H4 (cell line): ENCODE measurements at regions not wholly inside any gene's neighbourhood (a gene's known extent, or its start where the extent isn't known, plus 50 kb on each side); places are given as distances from the start of the nearest gene placed in this dataset.
"Not testable (repeated sequence)": the region's sequence is repeated elsewhere in the genome, so short reads cannot be mapped to it uniquely, and the experiment has no call there.

Source experiments
- DNase-seq: peaks from one replicate; pipeline ENCODE4 v3.0.0-alpha.2; 2015; ENCODE audit warnings: low spot score

DNA sequence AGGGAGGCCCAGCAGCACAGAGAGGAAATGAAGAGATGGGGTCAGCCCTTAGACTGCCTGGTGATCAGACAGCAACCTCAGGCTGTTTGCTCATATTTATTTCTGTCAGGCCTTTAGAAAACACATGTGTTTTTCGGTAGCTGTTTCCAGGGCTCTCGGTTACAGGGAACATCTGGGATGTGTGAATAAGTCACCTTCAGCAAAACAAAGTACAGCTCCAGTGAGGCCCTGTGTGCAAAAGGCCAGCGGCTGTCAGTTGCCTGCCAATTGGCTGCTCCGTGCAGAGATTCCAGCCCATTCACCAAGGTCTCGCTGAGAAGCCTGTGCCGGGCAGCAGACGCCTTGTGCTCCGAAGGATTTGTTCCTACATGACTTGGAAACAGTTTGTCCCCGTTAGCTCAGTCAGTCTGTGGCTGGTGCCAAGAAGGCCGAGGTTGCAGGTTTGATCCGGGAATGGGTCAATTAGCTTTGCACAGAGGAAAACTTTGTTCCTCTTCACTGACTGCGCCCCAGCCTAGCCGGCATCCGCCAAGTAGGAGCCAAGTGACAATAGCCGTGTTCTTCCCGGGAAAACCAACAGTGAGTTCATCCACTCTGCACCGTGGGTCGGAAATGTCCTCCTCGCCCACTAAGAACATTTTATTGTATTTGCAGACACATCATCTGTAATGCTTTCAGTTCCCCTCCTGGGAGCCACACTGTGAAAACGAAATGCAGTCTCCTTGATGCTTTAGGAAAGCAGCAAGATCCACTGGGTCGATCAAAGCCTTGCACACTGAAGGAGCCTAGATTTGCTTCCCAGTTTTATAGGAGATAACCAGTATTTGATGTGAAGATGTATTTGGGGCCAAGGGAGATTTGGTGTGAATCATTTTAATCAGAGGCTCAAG, 315.4 kb upstream of the CDYL start:
- no peak for DNase-seq

DNA sequence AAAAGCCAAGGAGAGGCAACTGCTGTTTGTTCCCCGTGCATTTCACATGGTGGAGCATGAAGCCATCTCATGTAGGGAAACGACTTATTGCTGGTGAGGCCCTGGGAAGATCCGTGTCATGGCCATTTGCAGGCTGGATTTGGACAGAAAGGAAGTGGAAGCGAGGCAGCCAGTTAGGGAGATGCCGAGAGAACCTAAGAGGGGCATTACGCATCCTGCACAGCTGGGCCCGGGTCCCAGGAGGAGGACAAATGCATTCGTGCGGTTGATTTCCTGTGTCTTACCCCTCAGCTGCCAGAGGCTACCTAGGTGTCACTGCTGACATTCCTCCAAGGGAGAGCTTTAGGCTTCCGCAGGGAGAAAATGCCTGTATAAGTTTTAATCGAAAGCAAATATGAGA, 316.2 kb upstream of the CDYL start:
- no peak for DNase-seq

DNA sequence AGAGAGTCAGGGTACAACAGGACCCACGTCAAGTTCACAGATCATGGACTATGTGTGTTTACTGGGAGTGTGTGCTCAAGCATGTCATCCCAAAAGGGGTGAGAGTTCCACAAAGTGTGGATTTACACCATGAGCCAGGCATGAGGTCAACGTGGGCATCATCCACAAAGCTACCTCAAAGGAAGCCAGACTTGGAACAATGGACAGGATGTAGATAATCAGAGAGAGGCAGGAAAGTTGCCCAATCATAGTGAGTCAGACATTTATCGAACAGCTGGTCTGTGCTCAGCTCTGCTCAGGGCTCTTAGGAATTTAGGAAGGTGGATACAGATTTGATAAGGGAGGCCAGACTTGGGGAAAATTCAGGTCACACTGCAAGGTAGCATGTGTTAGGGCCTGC, 317.2 kb upstream of the CDYL start:
- peak; percentile 78 for DNase-seq

DNA sequence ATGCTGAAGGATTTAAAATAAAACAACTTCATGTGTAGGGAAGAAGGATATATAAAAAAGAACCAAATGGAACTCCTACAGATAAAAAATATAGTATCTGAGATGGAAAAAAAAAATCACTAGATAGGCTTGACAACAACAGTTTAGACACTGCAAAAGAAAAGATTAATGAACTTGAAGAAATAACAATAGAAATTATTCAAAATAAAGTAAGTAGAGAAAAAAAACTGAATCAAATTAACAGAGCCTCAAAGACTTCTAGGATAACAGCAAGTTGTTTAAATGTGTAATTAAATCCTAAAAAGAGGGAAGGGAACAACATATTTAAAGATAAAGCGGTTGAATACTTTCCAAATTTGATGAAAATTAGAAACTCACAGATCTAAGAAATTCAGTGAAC, 316.3 kb upstream of the ECI2 start:
- DNase-seq: no peak

DNA sequence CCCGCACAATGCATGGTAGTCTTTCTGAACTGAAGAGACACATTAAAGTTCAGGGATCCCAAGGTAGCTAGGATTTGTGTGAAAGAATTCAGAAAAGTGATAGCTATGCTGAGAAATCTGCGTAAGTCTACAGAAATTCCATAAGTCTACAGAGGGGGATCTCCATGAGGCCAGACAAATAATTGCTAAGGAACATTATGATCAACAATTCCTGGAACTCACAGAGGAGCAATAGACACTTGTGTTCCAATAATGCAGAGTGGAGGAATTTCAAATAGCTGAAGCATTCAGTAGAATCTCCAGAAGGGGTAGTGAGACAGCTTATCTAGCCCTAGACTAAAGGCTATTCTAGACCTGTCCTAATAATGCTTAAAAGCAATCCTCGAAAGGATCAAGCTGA, 315.7 kb upstream of the ECI2 start:
- no peak for DNase-seq

DNA sequence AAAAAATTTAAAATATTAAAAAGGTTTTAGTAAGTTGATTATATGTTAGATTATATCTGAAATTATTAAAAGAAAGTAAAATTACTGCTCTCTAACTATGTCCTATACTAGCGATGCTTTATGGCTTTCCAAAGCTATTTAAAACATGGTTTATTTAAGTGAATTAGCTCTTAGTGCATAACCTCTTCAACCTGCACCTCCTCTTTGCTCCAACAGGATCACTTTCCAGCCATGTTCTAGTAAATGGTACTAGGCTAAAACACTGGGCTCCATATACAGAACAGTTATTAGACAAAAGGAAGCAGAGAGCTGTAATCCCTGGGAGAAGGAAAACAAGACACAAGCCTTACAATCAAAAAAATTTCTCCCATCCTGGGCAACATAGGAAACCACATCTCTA, 314.9 kb upstream of the ECI2 start:
- DNase-seq: no peak

DNA sequence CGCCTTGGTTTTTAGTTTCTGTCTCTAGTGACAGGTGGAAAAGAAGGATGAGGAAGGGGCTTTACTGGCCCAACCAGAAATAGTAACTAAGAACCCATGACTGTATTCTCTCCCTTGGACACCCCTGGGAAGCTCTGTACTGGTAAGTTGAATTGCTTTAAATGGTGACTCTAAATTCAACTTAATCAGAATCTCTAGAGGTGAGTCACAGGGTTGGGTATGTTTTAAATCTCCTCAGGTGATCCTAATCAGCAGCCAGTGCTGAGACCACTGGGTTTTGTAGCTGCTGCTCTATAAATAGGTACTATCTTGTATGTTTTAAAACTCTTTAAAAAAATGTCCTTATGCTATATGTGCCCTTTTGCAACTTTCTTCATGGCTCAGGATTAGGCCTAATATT, 314.0 kb upstream of the ECI2 start:
- DNase-seq: no peak

DNA sequence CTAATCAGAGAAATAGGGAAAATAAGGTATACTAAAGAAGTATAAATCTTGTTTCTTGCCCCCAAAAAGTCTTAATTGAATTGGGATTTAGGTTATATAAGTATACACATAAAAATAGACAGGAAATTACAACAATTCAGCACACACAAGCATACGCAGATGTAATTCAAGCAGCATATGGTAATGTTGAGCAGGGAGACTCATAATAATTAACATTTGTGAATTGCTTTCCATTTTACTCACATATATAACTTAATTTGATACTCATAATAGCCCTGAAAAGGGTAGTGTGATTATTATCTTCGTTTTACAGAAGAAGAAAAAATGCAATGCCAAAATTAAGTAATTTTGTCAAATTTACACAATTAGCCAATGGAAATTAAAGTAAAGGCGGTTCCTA, 313.5 kb upstream of the ECI2 start:
- DNase-seq: no peak

DNA sequence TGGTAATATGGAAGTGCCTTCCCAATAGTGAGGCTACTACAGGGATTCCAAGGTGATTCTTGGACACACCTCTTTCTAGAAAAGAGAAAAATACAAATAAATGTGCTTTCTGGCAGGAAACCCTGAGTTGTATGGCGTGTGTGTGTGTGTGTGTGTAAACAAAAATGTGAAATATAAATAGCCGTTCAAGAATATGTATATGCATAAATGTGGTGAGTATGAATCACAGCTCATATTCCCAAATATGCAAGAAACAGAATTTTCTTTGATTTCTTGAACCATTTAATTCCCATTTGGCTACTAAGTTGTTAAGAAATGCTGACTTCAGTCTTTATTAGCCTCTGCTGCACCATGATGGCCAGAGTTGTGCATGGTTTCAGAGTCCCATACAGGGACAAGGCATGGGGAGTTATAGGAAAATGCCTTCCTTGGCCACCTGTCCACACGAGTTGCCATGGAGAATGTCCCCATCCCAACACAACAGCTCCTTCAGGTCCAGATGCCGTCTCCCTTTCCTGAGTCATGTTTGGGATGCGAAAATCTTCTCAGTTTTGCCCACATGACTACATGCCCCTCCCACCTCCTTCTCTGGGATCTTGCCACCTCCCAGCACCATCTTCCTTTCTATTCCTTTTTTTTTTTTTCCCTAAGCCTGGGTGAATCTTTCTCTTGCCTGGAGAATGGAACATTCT, 312.4 kb upstream of the ECI2 start:
- no peak for DNase-seq

DNA sequence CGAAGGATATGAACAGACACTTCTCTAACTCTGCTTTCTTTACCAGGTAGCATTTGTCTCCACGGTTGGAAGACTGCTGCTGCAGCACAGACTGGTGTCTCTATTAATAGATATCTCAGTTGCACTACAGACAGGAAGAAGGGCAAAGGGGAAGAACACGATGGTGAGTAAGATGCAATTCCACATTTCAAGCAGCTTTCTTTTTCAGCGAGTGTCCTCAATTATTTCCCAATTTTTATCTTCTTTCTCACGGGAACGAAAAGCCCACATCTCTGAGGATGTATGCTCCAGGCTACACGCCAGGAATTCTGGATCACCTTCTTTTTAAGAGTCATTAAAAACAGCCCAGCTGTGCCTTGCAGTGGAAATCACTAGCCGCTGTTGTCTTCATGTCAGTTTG, 311.6 kb upstream of the ECI2 start:
- DNase-seq: no peak

DNA sequence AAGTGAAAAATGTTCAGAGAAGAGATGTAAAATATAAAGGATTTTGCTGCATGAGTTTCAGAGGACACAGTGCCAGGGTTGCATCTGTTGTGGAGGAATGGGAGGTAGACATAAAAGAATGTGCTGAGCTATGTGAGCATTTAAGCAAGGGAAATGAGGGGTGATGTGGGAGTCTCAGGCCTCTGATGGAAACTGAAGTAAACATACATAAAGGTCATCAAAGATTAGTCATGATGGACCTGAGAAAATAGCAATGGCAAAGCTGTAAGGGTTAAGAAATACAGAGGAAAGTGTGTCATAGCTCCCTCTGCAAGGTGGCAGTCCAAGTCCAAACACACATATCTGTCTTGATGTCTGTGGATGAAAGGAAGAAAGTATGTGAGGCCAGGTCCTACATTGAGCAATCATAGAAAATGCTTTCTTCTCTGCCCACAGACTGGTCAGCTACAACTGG, 306.6 kb upstream of the ECI2 start:
- no peak for DNase-seq

DNA sequence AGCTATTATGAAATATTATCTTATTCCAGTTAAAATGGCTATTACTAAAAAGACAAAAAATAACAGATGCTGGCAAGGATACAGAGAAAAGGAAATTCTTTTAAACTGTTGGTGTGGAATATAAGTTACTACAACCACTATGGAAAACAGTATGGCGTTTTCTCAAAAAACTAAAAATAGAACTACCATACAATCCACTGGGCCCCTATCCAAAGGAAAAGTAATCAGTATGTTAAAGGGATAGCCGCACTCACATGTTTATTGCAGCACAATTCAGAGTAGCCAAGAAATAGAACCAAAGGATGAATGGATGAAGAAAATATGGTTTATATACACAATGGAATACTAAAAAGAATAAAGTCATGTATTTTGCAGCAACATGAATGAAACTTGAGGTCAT, 303.8 kb upstream of the ECI2 start:
- no peak for DNase-seq

DNA sequence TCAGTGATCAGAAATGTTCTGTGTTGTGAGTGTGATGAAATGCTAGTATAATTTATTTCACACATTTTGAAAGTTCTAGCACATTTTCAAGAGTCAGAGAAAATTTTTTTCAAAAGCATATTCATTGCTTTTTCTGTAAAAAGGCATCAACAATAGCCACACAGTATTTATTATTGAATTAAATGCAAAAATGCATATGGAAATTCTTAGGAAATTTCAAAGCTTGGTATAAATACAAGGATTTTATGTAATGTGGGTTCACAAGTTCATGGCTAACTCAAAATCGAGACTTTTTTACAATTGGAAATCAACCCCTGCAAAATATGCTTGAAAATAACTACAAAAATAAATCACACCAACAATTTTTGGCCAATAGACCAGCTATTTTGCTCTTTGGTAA, 302.0 kb upstream of the ECI2 start:
- DNase-seq: no peak

DNA sequence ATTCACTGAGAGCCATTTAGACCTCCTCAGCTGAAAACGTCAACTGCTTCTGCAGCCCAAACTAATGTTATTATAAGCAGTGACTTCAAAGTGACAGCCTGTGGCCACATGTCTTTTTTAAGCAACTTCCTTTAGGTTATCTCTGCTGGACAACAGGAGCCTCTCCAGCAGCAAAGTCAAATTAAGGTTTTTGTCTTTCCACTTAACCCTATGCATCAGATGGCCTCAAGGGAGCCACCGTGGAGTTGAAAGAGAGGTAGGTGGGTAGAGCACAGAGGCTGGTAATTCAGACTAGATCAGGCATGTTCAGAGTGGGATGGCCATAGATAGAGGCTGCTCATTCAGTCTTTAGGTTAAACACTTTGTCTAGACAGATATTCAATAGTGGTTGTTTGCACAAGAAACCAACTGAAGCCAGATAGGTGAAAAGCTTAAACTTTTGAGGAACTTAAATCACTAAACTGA, 300.6 kb upstream of the ECI2 start:
- DNase-seq: no peak

DNA sequence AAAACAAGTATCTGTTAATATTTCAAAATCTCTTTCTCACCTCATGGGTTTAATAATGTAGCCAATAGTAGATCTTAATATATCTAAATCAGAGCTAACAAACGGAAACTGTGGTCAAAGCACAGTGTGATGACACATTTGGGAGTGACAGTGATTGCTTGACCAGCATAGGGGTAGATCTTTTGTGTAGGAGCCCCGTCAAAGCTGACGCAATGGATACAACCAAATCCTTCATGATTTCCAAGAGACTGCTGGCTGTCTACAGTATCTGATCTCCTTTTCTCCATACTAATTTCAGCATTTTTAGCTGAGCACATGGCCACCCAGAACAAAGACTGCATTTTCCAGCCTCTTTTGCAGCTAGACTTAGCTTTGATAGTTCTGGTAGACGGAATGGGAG, 299.3 kb upstream of the ECI2 start:
- DNase-seq: no peak

DNA sequence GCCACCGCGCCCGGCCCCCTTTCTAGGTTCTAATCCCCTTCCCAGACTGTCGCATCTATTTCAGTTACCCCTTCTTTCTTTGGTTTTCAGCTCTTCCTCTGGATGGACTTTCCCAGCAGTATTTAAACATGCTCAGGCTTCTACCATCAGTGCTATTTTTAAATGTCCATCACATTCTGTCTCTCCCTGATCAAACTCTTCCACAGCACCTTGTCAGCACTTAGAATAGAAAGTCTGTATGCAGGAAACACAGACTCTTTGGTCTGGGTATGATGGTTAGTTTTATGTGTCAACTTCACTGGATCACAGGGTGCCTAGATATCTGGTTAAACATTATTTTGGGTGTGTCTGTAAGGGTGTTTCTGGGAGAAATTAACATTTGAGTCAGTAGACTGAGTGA, 297.8 kb upstream of the ECI2 start:
- DNase-seq: no peak

DNA sequence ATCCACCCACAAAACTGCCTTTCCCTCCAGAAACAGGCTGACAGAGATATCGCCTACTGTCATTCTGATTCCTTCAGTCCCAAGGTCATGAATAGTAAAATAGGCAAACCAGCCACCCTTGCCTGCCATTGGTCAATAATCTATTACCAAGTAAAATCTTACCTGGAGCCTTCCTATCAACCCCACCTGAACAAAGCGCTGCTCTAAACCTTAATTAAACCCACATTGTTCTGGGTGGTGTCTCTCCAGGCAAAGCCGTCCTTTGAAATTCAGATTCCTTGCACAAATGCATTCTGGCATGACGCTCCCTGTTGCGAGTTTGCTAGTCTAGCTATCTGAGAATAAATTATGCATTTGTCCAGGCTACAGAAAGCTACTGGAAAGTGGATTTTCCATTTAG, 291.6 kb upstream of the ECI2 start:
- no peak for DNase-seq

DNA sequence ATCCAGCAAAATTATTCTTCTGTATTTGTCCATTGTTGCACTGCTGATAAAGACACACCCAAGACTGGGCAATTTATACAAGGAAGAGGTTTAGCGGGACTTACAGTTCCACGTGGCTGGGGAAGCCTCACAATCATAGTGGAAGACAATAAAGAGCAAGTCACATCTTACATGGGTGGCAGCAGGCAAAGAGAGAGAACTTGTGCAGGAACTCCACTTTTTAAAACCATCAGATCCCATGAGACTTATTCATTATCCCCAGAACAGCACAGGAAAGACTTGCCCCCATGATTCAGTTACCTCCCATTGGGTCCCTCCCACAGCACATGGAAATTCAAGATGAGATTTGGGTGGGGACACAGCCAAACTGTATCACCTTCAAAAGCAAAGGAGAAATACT, 286.5 kb upstream of the ECI2 start:
- no peak for DNase-seq

DNA sequence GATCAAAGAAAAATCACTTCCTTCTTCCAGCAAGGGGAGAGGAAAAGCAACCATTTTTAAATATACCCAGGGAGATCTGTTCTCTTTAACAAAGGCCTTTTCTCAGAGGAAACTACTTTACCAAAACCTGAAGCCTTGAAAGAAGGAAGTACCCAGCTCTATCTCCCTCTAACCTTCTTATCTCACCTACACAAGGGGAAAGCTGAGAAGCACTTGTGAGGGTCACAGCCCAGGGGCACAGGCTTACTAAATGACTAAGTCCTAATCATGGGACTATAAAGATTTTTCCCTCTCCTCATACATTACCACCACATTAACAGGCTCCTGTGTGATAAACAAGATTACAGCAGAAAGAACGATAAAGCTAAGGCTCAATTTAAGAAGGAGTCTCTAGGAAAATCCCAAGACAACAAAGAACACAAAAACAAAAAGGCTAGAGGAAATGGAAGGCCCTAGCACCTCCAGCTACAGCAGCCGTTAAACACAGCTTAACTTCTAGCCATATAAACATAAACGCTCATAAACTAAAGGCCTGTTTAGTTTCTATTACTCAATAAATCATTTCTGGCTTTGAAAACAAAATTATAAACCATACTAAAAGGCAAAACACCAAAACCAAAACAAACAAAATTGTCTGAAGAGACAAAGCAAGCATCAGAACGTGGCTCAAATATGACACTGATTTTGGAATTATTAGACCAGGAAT, 284.9 kb upstream of the ECI2 start:
- DNase-seq: no peak

DNA sequence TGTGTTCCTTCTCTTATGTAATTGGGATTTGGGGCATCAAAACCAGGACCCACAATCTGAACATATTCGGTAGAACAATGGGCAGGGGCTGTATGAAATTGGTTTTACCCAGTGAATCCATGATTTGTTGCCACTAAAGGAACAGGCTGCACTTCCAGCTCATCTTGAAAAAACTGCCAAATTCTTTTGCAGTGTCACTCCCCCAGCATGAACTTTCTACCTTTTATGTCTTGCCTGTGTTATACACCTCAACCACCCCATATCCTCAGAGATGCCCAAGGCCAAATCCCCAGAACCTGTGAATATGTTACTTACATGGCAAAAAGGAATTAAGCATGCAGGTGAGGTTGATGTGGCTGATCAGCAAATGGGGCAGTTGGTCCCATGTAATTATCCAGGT, 280.2 kb upstream of the ECI2 start:
- no peak for DNase-seq

DNA sequence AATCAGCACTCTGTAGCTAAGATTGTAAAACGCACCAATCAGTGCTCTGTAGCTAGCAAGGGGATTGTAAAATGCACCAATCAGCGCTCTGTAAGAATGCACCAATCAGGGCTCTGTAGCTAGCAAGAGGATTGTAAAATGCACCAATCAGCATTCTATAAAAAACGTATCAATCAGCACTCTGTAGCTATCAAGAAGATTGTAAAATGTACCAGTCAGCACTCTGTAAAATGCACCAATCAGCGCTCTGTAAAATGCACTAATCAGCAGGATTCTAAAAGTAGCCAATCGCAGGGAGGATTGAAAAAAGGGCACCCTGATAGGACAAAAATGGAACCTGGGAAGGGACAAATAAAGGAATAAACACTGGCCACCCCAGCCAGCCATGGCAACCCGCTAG, 278.7 kb upstream of the ECI2 start:
- DNase-seq: not testable (repeated sequence)

DNA sequence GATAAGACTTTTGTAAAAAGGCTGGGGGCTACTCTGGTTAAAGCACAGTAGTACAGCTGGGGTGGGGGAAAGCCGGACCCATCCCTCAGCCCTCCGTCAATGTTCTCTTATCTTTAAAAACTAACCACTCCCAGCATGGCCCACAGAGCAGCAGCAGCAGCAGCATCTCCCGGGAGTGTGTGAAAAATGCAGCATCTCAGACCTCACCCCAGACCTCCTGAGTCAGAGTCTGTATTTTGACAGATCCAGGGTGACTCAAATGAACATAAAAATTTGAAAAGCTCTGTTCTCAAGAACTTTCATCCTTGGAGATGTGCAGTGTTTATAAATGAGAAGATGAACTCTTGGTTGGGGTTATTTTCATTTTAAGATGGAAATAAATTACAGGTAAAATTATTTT, 277.7 kb upstream of the ECI2 start:
- no peak for DNase-seq

DNA sequence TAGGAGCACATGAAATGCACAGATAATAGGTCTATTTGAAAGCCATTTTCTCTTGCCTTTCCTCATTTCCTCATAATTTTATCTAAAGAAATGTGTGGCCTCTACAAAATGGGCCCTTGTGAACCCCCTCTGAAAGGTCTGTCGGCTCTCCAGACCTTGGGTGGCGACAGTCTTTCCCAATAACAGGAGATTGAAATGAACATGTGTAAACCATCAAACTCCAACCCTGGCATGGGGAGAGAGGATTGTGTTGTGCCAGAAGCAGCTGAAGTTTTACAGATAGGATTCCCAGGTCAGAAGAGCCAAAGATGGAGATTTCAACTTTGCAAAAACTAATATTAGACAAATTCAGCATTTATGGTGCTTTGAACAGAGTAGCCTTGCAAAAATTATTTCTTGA, 277.1 kb upstream of the ECI2 start:
- no peak for DNase-seq
